ENCODE measurements at regions not wholly inside any gene's neighbourhood (a gene's known extent, or its start where the extent isn't known, plus 50 kb on each side); places are given as distances from the start of the nearest gene placed in this dataset.
A peak's percentile ranks its signal among the peaks of the same experiment; 100 is the strongest.

DNA sequence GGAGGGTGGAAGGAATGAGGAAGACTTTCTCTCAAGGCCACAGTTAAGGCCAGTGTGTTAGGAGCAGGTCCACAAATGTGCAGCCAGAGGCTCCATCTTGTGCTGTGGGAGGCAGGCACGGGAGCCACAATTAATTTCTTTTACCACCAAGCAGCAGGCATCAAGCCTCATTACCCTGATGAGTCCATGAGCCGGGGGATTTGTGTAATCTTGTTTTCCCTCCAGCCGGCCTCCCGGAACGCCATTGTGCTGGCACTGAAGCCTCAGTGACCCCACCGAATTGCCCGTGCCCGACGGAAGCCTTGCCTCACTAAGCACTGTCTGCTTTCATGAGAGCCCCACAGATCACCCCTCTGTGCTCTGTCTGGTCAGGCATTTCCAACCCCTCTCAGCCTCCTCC lies 154.7 kb upstream of the STX18 start:
- DNase-seq, result no peak
- H3K9me3 Mint-ChIP-seq, result no peaks in the 10 kb centered on the region
- no peak overlapping the region for H3K4me3 Mint-ChIP-seq
- ATAC-seq, result no peak
- no peak overlapping the region for H3K27ac Mint-ChIP-seq
- peaks cover 8% of the 10 kb centered on the region for H3K4me1 Mint-ChIP-seq
- no peaks in the 10 kb centered on the region for H3K27me3 Mint-ChIP-seq

DNA sequence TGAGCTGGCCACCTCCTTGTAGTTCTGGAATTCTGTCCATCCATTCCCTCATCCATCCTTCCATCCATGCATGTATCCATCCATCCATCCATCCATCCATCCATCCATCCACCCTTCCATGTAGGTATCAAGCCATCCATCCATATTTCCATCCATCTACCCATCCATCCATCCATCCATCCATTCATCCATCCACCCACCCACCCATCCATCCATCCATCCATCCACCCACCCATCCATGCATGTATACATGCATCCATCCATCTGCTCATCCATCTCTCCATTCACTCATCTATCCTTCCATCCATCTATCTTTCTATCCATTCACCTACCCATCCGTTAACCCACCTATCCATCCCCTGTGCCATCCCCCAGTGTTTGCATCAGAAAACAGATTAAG lies 153.6 kb upstream of the STX18 start:
- DNase-seq (no peak), ATAC-seq (no peak)
- H3K4me1 Mint-ChIP-seq, result peaks cover 8% of the 10 kb centered on the region
- H3K27me3 Mint-ChIP-seq, result no peaks in the 10 kb centered on the region
- no peak overlapping the region for H3K4me3 Mint-ChIP-seq
- peak overlapping the region in 1 of 2 donors; percentile 79 for H3K27ac Mint-ChIP-seq
- no peaks in the 10 kb centered on the region for H3K9me3 Mint-ChIP-seq

DNA sequence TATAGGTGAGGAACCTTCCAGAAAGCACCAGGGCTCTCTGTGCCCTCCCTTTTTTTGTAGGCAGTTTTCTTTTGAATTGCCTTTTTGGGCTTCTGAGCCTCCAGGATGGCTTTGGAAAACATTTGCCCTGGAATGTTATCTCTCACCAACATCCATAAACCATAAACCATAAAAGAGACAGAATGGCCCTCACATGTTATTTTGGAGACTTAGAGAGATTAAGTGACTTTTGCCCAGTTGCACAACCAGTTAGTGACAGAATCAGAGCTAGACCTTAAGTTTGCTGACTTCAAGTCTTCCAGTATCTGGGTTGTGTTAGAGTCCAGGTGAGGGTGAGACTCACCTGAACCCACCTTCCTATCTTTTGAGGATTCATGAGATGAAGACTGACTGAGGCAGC lies 153.0 kb upstream of the STX18 start:
- Mint-ChIP-seq H3K27me3 (no peaks in the 10 kb centered on the region), H3K27ac (peak overlapping the region in 1 of 2 donors; percentile 46), H3K9me3 (no peaks in the 10 kb centered on the region), H3K4me3 (no peak overlapping the region), H3K4me1 (peaks cover 13% of the 10 kb centered on the region)
- ATAC-seq (no peak), DNase-seq (no peak)

DNA sequence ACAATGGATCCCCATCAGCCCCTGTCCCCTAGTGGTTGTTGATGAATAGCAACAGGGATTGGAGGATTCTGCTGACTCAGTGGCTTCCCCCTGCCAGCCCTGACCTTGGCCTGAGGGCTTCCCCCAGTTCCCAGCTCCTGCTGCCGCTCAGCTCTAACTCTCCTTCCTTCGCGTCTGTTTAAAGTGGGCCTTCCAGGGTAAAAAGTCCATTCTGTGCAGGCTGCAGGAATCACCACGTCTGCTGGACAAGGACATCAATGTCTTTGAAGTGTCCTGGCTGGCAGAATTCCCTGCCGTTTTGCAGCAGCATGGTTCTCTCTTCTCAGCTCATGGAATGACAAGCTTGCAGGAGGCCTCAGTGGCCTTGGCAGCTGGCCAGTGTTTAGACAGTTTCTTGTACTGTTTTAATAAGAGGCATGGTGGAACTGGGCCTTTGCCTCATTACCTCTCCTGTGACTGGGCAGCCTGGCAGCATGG lies 152.5 kb upstream of the STX18 start:
- H3K27ac Mint-ChIP-seq, result peak overlapping the region in 1 of 2 donors; percentile 46
- ATAC-seq, result no peak
- no peak overlapping the region for H3K4me3 Mint-ChIP-seq
- no peak for DNase-seq
- peaks cover 18% of the 10 kb centered on the region for H3K4me1 Mint-ChIP-seq
- no peaks in the 10 kb centered on the region for H3K9me3 Mint-ChIP-seq
- no peaks in the 10 kb centered on the region for H3K27me3 Mint-ChIP-seq

DNA sequence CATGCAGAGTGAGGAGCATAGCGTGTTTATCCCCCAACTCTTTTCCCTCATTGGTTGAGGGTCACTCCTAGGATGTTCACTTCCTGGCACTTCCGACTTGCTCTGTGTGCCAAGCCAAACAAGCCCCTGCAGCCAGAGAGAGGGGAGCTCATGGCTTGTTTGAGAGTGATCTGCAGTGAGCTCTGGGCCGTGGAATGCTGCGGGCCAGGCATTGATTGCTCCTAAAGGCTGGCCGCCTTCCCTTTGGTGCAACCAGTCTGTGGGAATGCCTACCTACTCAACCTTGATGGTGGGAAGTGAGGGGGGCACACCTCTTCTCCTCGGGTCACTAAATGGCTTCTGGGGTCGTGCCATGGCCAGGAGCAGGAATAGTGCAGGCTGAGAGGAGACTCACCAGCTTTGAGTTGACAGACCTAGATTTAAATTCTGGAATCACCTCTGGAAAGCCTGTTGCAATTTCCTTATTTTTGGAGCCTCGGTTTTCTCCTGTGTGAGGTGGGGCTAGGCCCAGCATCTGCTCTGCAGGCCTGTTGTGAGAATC lies 152.0 kb upstream of the STX18 start:
- Mint-ChIP-seq H3K4me1 (peaks cover 19% of the 10 kb centered on the region), H3K27ac (no peak overlapping the region), H3K27me3 (no peaks in the 10 kb centered on the region), H3K9me3 (no peaks in the 10 kb centered on the region), H3K4me3 (no peak overlapping the region)
- ATAC-seq (no peak), DNase-seq (no peak)

DNA sequence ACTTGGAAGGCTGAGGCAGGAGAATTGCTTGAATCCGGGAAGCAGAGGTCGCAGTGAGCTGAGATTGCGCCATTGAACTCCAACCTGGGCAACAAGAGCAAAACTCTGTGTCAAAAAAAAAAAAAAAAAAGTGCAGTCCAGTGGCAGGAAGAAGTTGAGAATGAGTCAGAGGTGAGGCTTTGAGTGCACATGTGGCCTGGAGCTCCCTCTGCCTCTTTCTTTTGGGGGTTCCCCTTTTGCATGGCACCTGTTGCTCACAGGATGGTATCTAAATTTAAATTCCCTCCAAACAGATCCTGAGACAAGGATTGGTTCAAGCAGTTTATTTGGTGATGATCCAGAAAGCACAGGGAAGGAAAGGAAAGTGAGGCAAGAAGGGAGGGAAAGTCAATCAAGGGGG lies 151.4 kb upstream of the STX18 start:
- Mint-ChIP-seq H3K4me3 (no peak overlapping the region), H3K27me3 (no peaks in the 10 kb centered on the region), H3K27ac (no peak overlapping the region), H3K9me3 (no peaks in the 10 kb centered on the region), H3K4me1 (peaks cover 19% of the 10 kb centered on the region)
- DNase-seq, result peak in 1 of 2 donors; percentile 24
- peak; percentile 72 for ATAC-seq

DNA sequence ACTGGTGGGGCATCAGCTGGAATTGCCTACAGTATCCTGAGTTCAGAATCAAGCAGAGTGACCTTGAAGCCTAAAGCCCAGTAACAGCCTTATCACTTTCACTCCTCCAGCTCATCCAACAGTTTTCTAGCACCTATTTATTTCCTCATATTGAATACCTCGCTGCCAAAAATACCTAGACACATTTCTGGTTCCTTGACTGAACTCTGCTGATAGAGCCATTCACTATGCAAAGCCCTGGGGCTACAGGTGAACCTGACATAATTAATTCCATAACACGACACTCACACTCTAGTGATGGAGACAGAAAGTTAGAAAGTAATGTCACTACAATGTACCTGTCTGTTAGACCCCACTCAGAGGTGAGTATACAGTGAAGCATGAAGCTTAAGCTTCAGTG lies 149.0 kb upstream of the STX18 start:
- DNase-seq (no peak), ATAC-seq (no peak)
- Mint-ChIP-seq H3K27ac (no peak overlapping the region), H3K4me1 (peaks cover 19% of the 10 kb centered on the region), H3K27me3 (no peaks in the 10 kb centered on the region), H3K4me3 (no peak overlapping the region), H3K9me3 (no peaks in the 10 kb centered on the region)

DNA sequence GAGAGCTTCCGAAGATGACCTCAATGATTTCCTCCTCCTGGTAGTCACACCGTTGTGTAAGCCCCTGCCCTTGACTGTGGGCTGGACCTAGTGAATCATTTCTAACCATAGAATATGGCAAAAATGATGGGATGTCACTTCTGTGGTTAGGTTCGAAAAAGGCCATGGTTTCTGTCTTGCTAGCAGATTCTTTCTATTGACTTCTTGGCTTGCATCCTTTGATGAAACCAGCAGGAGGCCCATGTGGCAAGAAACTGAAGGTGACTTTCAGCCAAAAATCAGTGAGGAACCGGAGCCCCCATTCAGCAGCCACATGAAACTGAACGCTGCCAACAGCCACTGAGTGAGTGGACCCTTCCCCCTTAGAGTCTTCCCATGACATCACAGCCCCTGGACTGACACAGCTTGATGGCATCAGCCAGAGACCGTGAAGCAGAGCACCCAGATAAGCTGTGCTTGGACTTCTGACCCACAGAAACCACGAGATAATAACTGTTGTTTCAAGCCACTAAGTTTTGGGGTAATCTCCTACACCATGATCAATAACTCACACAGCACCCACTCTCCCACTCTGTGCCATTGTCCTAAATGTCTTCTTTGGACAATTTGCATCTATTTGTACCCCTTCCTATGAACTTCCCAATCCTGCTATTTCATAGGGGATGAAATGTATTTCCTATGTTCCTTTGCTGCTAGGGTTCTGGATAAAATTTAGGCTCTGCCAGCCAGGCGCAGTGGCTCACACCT lies 148.0 kb upstream of the STX18 start:
- no peak overlapping the region for H3K4me3 Mint-ChIP-seq
- H3K27ac Mint-ChIP-seq, result peak overlapping the region in 1 of 2 donors; percentile 29
- H3K27me3 Mint-ChIP-seq, result no peaks in the 10 kb centered on the region
- peaks cover 19% of the 10 kb centered on the region for H3K4me1 Mint-ChIP-seq
- DNase-seq, result peak in 1 of 2 donors; percentile 38
- no peaks in the 10 kb centered on the region for H3K9me3 Mint-ChIP-seq
- ATAC-seq, result peak; percentile 85

DNA sequence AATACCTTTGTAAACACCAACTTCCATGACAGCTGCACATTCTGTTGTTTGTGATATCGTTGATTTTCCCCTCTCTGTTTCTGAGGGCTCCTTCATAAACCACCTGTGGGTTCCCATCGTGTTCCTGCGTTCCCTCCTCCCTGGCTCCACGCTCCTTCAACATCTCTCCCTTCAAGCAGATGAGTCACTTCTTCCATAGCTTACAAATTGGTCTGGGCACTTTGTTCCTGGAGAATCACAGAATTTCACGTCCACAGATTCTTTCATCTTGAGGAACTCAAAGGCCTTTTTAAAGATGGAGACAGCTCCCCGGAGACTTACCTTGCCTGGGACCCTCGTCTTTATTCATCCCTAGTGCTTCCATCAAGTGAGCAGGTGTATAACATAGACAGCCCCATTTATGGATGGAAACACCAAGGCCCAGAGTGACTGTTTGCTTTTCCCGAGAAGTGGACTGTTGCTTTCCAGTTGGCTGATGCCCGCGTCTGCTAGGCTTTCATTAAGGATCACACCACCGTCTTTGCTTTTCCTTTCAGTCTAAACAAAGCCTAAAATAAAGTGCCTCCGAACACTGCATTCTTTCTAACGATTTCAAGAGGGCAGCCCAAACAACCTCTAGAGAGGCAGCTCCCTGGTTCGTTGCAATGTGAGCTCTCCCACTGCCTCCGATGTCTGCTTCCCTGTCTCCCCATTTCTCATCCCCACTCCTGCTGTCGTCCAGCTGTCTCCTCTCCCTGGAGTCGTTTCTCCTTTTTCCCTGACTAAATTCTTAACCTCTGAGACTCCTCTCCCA lies 146.3 kb upstream of the STX18 start:
- Mint-ChIP-seq H3K4me3 (no peak overlapping the region), H3K27me3 (no peaks in the 10 kb centered on the region), H3K27ac (no peak overlapping the region), H3K4me1 (peaks cover 13% of the 10 kb centered on the region), H3K9me3 (no peaks in the 10 kb centered on the region)
- no peak for DNase-seq
- ATAC-seq, result no peak

DNA sequence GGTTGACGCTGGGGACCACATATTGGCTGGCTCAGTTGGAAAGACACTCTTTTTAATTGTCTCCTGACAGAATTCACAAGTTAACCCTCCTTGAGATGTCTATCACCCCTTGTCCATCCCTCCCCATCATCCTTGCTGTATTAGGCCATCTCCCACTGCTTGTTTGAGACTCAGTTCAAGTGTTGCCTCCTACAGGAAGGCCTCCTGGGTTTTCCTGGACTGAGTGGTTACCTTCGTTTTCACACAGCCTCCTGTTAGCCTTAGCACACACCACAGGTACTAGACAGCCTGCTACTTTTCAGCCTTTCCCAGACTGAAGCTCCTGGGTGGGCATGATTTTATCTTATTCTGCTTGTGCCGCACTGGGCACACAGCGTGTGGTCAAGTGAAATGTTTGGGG lies 145.3 kb upstream of the STX18 start:
- no peak overlapping the region for H3K27ac Mint-ChIP-seq
- DNase-seq (no peak), ATAC-seq (no peak)
- H3K4me3 Mint-ChIP-seq, result no peak overlapping the region
- H3K9me3 Mint-ChIP-seq, result no peaks in the 10 kb centered on the region
- H3K4me1 Mint-ChIP-seq, result peaks cover 11% of the 10 kb centered on the region
- H3K27me3 Mint-ChIP-seq, result no peaks in the 10 kb centered on the region

DNA sequence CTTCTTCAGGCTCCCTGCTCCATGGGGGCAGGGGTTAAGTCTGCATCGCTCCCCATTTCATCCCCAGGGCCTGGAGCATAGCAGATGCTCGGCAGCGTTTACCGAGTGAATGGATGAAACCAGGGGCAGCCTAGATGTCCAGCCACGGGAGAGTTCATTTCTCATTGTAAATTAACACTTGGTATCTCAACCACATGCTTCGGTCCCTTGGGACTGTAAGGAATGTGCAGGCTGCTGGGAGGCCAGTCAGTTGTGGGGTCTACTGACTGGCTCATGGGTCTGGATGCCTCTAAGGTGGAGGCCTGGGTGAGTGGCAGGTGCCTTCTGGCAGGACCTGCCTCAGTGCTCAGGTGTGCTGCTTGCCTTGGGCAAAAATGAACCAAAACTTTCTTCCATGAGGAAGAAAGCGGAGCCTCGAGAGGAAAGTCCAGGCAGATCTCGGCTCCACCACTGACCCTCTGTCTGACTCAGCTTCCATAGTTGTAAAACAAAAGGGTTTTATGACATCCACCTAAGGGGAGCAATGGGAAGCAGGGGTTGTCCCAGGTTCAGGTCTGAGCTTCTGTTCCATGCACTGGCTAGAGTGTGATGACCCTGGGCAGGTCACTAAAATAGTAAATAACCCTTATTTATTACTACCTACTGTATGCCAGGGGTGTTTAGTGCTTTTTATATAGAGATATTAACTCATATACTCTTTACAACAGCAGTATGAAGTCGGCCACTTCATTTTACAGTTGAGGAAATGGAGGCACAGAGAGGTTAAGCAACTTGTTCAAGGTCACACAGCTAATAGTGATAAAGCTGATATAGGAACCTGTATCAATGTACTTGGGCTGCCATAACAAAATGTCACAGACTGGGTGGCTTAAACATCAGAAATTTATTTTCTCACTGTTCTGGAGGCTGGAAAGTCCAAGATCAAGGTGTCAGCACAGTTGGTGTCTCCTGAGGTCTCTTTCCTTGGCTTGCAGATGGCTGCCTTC lies 144.3 kb upstream of the STX18 start:
- DNase-seq, result no peak
- Mint-ChIP-seq H3K9me3 (no peaks in the 10 kb centered on the region), H3K4me1 (peaks cover 11% of the 10 kb centered on the region), H3K27me3 (no peaks in the 10 kb centered on the region), H3K4me3 (no peak overlapping the region), H3K27ac (no peak overlapping the region)
- no peak for ATAC-seq

DNA sequence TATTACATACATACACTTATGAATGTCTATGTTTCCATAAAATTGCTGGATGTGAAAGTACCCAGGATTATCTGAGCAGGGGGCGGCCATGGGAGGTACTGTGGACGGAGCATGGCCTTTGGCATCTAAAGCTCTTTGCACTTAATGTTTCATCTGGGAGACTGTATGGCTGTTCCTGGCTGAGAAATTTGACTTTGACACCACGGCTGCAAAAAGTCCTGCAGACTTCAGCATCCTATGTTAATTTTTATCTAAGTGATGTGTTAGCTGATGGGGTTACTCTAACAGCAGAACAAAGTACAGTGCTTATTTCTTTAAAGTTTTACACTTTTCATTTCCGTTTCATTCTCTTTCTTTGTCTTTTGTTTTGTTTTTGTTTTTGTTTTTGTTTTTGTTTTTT lies 139.8 kb upstream of the STX18 start:
- no peak overlapping the region for H3K4me3 Mint-ChIP-seq

DNA sequence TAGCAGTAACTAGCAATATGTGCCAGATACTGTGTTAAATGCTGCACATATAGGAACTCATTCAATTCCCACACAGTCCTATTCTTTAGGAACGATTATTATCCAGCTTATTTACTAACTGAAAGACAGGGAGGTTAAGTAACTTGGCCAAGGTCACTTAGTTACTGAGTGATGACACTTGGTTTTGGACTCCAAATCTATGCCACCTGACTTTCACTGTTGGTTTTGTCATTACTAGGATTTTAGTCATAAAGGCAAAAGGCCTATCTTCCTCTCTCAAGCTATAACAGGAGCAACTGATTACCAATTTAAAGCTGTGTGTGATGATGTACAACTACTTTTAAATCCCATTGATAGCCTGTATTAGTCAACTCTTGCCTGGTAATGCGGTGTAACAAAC lies 138.9 kb upstream of the STX18 start:
- Mint-ChIP-seq H3K9me3 (no peaks in the 10 kb centered on the region), H3K4me1 (no peaks in the 10 kb centered on the region), H3K4me3 (no peak overlapping the region), H3K27me3 (no peaks in the 10 kb centered on the region), H3K27ac (no peak overlapping the region)
- DNase-seq (no peak), ATAC-seq (no peak)

More for the DNA sequence above, 139.8 kb upstream of the STX18 start:
- no peaks in the 10 kb centered on the region for H3K27me3 Mint-ChIP-seq
- H3K27ac Mint-ChIP-seq, result no peak overlapping the region
- H3K9me3 Mint-ChIP-seq, result no peaks in the 10 kb centered on the region
- no peaks in the 10 kb centered on the region for H3K4me1 Mint-ChIP-seq
- no peak for DNase-seq
- no peak for ATAC-seq

DNA sequence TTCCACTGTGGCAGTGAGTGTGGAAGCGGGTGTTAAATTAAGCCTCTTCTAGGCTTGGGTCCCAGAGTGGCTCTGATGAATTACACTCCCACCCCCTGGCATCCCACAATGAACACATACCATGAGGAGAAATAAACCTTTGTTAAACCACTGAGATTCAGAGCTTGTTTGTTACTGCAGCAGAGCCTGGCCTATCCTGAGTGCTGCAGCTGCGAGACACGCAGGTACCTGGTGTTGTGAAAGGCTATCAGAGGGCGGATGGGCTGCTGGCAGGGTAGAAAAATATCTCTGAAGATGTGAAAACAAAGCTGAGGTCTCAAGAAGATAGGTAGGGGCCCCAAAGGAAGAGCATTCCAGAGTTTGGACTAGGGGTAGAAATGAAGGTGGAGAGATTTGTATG lies 138.4 kb upstream of the STX18 start:
- Mint-ChIP-seq H3K27ac (no peak overlapping the region), H3K4me1 (no peaks in the 10 kb centered on the region), H3K9me3 (no peaks in the 10 kb centered on the region), H3K27me3 (no peaks in the 10 kb centered on the region), H3K4me3 (no peak overlapping the region)
- DNase-seq (no peak), ATAC-seq (no peak)
